NCI-H128 (cell line): ENCODE measurements at regions not wholly inside any gene's neighbourhood (a gene's known extent, or its start where the extent isn't known, plus 50 kb on each side); places are given as distances from the start of the nearest gene placed in this dataset.

Source experiments
- DNase-seq: peaks from one replicate; lab custom pipeline; 2025; ENCODE audit not compliant: unreplicated experiment; lab: John Stamatoyannopoulos, UW

DNA sequence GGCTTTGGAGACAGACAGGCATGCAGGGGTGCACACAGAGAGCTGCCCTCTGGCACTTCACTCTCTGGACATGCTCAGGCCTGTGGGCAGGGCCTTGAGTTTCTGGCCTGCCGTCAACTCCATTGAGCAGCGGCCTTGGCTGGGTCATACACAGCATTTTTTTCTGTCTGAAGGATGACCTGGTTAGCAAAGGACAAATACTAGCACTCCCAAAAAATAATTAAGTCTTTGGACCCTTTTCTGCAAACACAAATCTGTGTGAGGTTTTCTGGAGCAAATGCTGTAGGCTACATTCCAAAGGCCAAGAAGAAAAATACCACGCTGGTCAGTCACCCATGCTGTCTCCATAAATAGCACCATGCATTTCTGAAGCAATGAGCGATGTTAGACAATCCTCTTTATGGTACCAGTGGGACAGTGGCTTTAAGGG is 124.7 kb upstream of the CTAGE1 start:
- DNase-seq, result no peak

DNA sequence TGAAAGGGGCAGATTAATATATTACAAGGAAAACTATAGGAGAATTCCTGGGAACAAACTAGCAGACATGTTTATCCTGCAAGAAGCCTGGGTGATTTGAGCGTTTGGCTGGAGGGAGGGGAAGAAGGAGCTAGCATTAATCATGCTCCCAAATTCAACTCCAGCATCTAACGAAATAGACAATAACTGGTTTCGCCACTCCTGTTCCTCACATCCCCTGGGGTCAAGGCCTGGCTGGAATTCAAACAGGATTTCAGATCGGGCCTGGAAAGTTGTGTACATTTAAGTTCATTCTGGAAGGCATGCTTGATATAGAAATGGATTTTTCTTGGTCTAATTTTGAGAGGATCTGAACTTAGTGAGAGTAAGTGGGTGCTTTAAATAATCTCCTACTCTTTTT is 126.1 kb upstream of the CTAGE1 start:
- DNase-seq, result no peak

DNA sequence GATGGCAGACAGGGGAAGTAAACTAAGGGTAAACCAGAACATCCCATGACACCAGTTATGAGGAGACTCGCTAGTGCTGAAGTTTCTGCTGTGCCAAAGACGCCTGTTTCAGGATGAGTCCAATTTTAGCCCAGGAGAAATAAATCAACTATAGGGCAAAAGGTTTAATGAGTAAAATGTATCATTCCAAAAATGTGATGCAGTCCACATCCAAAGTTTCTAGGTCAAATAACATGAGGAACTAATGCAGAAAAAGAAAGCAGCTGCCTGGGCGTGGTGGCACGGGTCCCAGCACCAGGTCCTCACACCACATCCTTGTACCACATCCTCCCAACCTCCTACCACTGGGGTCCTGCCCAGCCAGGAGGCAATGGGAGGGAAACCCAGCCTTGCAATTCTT is 126.9 kb upstream of the CTAGE1 start:
- DNase-seq, result no peak

GRCh38 chr18:22545066-22545760 is 127.5 kb upstream of the CTAGE1 start:
- DNase-seq, result no peak

GRCh38 chr18:22546905-22547570 is 129.3 kb upstream of the CTAGE1 start:
- no peak for DNase-seq

- no peak for DNase-seq
Observed at GRCh38 chr18:22547807-22548561, 130.3 kb upstream of the CTAGE1 start.

- no peak for DNase-seq
Observed at GRCh38 chr18:22549260-22549937, 131.7 kb upstream of the CTAGE1 start.

DNA sequence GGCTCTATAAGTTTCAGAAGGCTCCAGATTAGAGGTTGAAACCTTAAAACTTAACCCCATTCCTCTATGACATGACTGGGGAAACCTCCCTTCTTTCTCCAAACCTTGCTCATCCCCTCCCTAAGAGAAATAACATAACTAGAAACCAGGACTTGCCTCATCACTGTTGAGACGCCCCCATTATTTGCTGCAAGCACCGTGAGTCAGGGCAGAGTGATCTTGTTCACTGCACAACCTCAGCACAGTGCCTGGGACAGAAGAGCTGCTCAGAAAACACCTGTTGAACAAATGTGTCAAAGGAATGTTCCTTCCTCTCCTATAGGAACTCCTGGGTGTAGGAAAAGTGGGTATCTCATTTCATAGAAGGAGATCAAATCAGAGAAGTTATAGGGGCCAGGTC is 132.7 kb upstream of the CTAGE1 start:
- no peak for DNase-seq

DNA sequence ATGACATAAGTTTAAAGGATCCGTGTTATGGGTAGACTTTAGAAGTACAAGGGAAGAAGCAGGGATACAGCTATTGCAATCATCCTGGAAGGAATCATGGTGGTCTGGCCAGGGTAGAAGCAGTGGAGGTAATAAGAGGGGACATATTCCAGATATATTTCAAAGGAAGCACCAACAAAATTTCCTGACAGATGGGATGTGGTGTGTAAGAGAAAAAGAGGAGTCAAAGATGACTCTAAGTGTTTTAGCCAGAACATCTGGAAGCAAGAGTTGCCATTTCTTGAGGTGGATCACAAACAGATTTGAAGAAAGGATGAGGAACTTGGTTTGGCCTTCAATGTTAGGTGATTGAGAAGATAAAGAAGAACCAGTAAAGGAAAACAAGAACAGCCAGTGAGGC is 133.1 kb upstream of the CTAGE1 start:
- DNase-seq, result no peak

DNA sequence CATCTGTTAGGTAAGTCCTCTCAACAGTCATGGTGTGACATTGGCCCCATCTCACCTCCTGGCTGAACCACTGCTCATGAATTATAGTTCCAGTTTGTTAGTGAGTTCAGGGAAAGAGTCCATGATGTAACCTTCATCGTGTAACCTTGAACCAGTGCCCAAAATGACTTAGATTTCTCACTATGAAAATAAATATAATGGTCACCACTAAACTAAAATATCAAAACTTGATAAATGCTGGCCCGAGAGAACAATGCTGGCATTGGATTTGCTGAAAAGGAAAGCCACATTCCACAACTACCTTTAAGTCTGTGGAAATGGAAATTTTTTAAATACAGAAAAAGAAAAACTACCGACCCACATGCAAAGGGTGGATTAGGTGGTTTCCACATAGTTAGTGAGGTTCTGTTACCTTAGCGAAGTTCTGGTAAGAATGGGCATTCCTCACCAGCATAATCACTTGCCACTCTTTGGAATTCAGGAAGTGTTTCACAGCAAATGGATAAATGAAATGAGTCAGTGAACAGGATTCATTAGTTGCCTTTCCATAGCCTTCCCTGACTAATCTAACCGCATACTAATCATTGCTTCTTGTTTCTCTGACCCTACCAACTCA is 133.9 kb upstream of the CTAGE1 start:
- DNase-seq, result no peak

DNA sequence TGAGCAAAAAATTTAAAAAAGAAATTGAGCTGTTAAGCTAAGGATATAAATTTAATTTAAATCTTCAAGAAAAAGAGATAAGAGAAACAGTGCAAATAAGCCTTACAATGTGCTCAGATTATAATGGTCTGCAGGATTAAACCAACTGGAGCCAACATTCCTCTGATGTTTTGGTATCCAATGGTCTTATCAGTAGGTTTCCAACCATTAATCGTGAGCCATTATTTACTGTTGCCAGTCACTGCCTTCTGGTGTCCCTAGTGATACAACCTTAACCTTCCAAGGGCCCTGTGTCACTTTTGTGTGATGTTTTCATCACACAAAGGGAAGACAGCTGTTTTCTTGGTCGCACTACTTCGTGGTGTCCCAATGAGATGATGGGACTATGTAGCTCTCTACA is 134.5 kb upstream of the CTAGE1 start:
- DNase-seq, result no peak

DNA sequence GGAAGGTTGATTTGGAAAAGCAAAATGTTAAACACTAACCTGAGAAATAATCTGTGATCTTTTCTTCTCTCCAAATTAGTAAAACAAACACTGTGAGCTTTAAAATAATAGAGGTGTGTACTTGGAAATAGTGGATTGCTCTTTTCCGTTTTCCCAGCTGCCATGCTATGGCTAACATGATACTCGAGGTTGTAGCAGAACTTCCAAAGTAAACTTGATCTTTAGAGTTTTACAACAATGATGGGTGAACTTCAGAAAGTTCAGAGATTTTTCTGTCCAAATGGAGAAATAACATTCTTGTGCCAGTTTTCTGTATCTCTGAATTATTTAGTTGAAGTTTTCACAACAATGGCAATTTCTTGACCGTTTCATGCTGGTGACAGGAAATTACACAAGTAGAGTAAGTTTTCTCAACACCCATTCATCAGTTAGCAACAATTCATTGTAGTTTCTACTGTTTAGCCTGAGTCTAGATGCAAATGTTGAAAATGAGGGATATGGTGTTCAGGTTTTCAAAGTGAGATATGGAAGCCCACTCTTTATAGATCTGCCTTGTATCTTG is 135.3 kb upstream of the CTAGE1 start:
- no peak for DNase-seq

DNA sequence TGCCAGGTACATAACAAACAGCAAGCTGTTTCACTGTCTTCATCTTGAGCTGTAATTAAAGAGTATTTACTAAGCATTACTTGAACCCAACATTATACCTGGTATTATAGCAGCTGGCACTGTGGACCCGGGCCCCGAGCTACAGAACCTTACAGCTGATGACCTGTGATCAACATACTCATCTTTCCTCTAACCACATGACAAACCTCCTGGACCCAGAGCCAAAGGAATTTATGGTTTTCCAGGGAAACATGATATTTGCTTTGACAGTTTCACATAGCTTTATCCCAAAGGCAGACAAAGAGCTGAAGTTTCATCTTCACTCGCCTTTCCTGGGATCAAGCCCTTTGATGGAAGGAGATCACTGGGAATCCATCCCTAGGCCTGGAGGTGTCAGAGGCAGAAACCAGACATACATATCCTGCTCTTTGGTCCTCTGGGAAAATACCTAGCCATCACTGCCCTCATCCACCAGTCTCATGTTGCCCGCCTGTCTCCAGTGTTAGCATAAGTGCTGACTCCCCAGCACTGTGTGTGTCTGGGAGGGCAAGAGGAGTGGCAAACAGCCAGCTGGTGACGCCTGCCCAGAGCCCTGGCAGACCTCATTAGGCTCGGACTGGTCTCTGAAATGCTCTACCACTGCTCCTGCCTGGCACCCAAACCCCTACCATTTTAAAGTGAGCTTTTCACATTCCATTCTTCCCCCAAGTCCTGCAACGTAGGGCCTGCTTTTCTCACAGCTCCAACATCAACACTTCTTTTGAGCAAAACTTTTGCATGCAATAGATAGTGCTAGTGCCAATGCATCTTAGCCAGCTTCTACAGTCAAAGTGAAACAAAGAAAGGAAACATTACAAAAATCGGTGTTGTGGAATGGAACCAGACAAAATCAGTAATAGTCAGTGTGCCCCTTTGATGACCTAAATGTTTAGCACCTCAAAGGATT is 138.8 kb upstream of the CTAGE1 start:
- DNase-seq, result no peak

GRCh38 chr18:22557168-22557941 is 139.6 kb upstream of the CTAGE1 start:
- no peak for DNase-seq

DNA sequence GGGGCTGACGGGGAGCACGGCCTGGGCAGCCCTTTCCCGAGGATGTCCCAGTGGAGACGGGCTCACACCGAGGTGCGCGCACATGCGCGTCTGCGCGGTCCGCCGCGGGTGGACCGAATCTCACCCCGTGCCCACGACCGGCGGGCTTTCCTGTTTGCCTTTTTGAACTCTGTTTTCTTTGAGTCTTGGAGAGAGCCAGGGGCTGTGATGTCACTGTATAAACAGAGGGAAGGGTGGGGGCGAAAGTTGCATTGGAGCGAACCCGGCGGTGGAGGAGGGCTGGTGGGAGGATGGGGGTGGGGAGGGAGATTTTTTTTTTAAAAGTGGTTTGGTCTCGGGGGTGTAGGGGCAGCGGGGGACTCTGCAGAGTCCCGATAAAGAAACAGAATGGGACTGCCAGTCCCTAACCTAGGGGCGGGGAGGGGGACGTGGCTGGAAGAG is 141.2 kb upstream of the CTAGE1 start:
- no peak for DNase-seq

DNA sequence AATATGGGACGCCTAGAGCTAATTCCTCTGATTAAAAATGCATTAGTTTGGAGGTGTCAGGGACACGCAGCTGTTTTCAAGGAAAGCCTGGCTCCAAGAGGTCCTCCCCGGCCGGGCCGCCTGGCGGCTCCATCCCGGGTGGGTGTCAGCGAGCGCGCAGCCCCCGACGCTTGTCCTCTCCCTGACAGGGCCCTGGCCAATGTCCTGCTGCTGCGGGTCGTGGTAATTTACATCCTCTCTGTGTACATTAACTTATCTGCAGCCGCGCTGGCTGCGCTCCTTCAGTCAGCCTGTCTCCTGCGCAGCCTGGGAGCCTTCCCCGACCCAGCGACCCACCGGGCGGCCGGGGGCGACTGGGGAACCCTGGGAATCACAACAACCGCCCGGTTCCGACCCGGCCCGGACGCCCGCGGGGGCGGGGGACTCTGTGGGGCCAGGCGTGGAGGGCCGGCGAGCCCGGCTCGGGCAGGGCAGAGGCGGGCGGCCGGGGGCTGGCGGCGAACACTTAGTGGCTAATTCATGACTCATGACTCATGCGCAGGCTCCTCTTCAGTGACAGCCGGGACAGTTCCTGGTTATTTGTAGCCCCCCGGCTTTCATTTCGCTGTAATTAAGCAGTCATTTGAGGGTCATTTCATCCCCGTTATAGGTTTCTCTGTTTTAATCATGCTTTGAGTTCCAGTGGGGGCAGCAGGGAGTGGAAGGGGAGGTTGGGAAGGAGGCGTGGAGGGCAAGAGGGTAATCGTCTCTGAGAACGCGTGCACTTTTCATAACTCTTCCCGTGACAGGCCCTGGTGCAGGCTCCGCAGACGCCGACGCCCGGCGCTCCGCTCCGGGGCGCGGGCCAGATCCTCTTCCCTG is 141.9 kb upstream of the CTAGE1 start:
- DNase-seq, result no peak

GRCh38 chr18:22560275-22560610 is 142.5 kb upstream of the CTAGE1 start:
- DNase-seq, result no peak

DNA sequence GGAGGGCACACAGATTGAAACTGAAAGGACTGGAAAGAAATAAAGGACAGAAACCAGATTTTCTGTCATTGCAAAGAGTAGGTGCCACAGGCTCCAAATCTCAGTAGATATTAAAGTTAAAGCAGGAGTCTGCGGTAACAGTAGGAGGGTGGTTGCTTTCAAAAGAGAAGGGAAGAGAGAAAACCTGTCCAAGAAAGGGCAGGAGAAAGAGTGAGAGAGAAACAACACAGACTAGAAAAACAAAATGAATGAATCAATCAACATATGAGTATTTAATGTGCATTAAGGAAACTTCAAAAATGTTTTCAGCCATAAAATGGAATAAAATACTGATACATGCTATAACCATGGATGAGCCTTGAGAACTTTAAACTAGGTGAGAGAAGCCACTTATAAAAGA is 143.1 kb upstream of the CTAGE1 start:
- DNase-seq, result no peak
